Suprapubic skin (tissue), 4 donors: ENCODE measurements at regions not wholly inside any gene's neighbourhood (a gene's known extent, or its start where the extent isn't known, plus 50 kb on each side); places are given as distances from the start of the nearest gene placed in this dataset.

Experiments
- CTCF ChIP-seq, 2 donors: fragments of 200-600 bp in 1 of 2; fragments of 450-650 bp in 1 of 2; sonication (generic) in 1 of 2; IDR thresholded peaks; one replicate each; pipeline ENCODE4 v1.5.1; 2016 to 2019; ENCODE audit warnings: antibody characterized with exemption in 2 of 2, mild to moderate bottlenecking in 1 of 2, moderate library complexity in 1 of 2
- EP300 ChIP-seq: sonication (generic); formaldehyde crosslinking; IDR thresholded peaks from one replicate; pipeline ENCODE4 v1.6.1; 2017; ENCODE audit warnings: antibody characterized with exemption
- POLR2A ChIP-seq, 2 donors: fragments of 450-650 bp; IDR thresholded peaks; one replicate each; pipeline ENCODE4 v1.6.1; 2017; ENCODE audit warnings: antibody characterized with exemption in 2 of 2, mild to moderate bottlenecking in 2 of 2, moderate library complexity in 2 of 2
- POLR2AphosphoS5 ChIP-seq, 3 donors: sonication (generic); formaldehyde crosslinking; IDR thresholded peaks; one replicate each; pipeline ENCODE4 v1.6.1; 2017; ENCODE audit warnings: antibody characterized with exemption in 3 of 3

- TF ChIP-seq CTCF (IDR thresholded peaks at IDR 0.05): no peak
- no peak for TF ChIP-seq EP300
- TF ChIP-seq POLR2A (IDR thresholded peaks at IDR 0.05): no peak
- TF ChIP-seq POLR2AphosphoS5 (IDR thresholded peaks at IDR 0.05): no peak
Observed at GRCh38 chr5:107121793-107122519, 548.8 kb downstream of the EFNA5 start.
